ENCODE measurements at regions not wholly inside any gene's neighbourhood (a gene's known extent, or its start where the extent isn't known, plus 50 kb on each side); places are given as distances from the start of the nearest gene placed in this dataset.
A peak's percentile ranks its signal among the peaks of the same experiment; 100 is the strongest.

DNA sequence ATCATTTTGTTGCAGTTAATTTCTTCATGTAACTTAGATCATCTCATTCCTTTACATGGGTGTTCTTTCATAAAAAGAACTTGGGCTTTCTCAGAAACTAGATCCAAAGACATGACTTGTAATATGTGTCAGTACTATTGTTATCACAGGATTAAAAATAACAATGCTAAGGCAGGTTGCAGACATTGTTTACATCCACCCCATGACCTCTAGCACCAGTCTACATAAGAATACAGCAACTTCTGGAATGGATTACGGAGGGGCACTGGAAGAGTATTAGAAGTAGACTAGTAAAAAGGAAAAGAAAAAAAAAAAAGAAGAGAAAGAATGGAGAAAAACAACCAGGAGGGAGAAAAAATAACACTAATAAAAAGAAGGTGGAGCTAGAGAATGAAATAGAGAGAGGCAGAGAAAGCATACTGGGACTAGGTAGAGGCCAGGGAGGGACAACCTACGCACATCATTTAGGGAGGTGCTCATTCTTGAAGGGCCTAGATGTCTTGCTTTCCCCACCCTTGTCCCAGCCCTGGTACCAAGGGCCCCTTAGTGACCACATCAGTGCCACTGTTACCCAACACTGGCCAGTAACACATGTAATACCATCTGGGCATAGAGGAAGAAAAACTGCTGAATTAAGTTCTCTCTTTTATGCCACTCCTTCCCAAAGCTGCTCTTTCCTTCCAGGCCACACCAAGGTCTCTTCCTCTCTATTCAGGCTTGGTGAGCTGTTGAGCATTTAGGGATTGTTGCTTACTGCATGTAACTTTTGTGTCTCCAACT lies 70.6 kb upstream of the KLF7 start:
- DNase-seq: peak; percentile 62 to 68

DNA sequence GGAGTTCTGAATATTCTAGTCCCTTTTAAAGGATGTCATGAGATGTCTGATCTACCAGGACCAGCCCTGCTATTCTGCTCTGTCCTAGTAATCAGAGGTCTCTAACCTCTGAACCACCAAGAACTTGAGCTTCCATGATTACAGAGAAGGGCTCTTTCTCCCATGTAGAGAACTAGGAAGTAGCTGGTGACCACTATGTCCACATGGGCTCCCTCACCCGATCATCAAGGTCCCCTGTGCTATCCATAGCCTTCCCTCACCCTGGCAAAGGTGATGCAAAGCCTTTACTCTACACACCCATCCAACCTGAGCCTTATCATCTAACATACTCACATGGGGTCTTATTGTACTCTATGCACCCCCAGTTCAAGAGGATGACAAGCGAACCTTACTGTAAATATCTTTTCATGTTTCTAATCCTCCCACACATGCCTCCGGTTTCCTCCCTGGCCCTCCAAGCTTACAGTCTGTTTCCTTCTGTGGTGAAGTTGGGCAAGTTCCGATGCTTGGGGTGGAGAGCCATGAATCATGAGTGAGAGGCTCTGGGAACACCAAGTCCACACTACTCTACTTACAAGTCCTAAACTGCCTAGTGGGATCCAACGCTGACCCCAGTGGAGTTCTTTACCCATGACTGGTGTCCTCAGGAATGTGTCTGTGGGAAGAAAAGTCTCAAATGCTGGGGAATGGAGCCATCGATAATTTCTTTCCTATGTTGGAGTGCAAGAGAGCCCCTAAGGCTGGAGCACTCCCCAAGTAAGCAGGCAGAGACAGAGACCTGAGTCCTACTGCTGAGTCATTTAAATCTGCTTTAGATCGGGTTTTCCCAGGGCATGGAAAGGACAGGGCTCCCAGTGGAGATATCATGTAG lies 73.3 kb upstream of the KLF7 start:
- peak; percentile 93 to 94 for DNase-seq

DNA sequence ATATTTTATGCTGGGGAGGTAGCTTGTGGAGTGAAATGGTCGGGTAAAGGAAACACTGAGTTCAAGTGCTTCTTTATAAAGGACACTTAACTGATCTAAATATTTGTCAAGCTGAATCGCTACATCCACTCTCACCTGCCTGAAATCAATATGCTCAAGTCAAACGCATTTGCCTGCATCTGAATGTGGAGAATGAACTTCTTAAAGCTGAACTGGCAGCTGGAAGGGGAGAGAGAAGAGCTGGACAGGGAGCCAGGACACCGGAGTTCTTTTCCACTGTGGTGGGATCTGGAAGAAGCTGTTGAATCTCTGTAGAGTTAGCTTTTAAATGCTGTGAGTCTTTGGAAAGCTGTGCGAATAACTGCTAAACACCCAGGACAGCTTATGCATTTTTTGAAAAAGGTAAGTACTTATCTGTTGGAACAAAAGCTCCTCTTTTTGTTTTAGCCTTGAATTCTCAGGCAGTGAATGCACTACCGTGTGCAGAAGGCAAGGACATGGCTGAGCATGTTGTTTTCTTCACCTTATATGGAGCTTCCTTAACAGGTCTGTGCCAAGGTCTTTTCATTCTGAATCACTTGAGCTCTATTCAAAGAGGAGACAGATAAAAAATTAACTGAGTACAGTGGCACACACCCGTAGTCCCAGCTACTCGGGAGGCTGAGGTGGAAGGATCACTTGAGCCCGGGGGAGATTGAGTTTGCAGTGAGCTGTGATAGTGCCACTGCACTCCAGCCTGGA lies 74.2 kb upstream of the KLF7 start:
- DNase-seq: no peak

DNA sequence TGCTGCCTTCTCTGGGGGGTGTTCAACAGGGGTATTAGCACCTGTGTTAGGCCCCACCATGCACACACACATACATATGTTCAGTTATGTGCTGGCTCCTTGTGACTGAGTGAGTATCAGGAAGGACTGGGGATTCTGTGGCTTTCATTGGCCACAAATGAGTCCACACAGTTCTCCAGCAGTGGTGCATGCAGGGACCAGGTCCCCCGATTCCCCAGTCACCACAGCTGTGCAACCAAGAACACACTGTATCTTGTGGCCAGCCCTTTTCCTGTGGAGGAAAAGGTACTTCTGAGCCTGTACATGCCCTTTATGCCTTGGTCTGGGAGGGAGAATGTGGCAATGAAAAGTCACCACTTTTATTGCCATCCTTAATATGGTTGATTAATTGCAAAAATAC lies 74.9 kb upstream of the KLF7 start:
- DNase-seq: no peak

DNA sequence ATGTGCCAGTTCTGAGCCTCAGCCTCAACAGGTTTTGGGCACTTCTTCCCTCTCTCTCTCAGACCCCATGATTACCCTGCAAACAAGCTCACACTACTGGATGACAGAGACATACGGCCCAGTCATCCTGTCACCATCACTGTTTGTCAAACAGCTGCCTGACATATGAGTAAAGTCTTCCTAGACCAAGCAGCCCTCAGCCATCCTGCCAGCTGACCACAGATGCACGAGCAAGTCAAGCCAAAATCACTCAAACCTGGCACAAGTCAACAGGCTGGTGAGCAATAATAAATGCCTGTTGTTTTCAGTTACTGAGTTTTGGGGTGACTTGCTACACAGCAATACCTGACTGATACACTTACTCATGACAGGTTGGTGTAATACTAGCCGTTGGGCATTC lies 75.5 kb upstream of the KLF7 start:
- DNase-seq: no peak

DNA sequence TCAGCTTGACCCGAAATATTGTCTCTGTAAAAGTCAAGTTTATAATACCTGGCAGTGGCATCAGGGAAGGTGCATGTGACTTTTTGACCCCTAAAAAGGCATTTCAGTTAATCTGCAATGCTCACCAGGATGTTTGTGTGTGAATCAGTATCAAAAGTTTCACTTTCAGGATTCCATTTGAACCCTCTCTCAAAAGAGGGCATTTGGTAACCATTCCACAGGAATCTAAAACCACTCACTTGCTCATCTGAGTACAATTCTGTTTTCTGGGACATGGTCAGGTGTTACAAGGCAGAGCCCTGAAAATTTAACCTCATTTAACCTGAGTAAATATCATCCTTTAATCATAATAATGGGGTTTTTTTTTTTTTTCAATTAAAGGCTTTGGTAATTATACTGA lies 77.9 kb upstream of the KLF7 start:
- no peak for DNase-seq

DNA sequence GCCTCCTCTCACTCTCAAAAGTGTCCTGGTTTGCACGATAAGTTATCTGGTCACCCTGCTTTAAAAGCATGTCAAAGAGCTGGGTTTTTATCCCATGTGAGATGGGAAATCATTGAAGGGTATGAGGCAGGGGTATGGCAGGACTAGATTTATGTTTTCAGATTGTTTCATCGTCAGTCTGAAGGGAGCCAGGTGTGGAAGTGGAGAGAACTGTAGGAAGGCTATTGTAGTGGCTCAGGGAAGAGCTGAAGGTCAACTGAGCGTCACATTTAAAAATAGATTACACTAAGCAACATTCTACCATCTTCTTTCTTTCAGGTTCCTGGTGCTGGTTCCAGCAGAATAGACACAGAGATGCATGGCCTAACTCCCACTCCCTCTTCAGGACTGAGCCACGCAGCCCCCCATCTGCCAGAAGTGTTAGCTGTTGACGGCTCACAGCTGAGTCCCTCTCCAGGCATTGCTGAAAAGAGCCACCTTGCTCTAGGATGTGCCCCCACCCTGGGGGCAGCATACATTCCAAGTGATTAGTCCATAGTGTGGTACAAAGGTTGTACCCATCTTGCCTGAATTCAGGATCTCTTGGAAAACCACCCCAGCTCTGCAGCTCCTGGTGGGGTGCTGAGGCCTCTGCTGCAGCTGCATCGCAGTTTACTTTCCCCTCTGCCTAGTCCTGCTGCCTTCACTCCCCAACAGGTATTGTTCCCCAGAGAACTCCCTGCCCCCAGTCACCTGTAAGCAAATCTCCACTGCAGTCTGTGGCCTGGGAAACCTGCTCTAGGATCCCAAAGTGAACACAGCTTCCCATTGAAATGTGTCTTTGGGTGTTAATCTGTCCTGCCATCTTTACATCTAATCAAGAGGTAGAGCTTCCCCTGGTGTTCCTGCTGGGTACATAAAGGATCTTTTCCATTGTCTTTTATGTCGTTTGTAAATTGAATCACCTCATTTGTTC lies 79.5 kb upstream of the KLF7 start:
- DNase-seq: no peak

DNA sequence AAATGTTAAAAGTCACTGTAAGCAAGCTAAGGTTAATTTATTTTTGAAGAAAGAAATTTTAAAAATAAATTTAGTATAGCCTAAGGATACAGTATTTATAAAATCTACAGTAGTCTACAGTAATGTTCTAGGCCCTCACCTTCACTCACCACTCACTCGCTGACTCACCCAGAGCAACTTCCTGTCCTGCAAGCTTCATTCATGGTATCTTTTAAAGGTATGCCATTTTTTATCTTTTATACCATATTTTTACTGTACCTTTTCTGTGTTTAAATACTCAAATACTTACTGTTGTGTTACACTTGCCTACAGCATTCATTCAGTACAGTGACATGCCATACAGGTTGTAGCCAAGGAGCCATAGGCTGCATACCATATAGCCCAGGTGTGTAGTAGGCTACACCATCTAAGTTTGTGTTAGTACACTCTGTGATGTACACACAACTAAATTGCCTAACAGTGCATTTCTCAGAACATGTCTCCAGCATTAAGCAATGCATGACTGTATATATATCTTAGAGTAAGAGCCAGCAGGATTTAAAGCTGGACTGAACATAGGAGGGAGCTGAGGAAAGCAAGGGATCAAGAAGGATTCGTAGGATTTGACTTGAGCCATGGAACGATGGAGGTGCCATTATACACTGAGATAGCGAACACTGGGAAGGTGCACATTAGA lies 83.1 kb upstream of the KLF7 start:
- DNase-seq: peak; percentile 32 to 45

DNA sequence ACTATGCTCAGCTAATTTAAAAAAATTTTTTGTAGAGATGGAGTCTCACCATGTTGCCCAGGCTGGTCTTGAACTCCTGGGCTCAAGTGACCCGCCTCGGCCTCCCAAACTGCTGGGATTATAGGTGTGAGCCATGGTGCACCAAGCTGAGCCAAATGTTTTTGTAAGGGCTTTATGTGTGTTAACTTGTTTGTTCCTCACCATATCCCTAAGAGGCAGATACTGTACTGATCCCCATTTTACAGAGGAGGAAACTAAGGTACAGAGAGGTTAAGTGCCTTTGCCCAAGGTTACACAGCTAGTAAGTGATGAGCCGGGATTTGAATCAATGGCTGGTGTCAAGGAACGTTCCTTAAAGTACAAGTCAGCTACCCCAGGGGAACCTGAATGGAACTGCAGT lies 85.3 kb upstream of the KLF7 start:
- no peak for DNase-seq

DNA sequence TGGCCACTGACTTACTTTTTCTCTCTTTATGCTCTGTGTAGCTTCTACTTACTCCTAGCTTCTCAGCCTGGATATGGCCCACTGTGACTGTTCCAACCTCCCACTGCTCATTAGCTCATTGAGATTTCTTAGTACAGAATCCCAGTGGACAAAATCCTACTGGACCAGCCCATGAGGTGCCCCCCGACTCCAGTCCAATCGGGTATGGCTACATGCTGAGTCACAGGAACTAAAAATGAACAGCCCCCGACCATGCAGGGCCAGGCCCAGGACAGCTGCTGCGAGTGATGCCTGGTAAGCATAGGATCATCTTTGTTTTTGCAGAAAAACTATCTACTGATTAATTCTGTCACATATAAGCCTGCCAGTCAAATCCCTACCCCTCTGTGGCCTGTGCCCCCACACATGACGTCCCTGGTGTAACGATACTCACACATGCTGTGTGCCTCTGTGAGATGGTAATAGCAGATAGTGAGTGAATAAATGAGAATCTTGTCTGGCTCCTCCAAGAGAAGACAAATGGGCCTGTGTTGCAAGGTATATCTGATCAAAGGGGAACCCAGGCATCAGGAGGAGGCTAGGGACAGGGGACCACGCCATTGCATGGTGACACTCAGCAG lies 85.9 kb upstream of the KLF7 start:
- no peak for DNase-seq

DNA sequence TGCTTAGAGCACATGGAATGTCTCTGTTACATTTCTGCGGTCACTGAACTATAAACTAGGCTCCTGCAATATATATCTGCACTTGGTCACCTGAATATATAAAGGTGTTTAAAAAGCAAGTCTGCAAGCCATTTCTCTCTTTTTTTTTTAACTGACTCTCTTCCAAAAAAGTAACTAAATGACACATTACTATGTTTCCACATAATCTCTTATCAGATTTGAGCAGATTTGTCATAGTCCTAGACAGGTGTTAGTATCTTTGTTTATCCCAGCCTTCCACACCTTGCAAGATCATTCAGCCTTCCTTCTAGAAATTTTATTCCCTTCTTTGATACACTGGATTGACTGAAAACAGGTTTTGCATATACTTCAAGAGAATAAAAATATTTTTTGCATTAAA lies 86.7 kb upstream of the KLF7 start:
- DNase-seq: no peak

DNA sequence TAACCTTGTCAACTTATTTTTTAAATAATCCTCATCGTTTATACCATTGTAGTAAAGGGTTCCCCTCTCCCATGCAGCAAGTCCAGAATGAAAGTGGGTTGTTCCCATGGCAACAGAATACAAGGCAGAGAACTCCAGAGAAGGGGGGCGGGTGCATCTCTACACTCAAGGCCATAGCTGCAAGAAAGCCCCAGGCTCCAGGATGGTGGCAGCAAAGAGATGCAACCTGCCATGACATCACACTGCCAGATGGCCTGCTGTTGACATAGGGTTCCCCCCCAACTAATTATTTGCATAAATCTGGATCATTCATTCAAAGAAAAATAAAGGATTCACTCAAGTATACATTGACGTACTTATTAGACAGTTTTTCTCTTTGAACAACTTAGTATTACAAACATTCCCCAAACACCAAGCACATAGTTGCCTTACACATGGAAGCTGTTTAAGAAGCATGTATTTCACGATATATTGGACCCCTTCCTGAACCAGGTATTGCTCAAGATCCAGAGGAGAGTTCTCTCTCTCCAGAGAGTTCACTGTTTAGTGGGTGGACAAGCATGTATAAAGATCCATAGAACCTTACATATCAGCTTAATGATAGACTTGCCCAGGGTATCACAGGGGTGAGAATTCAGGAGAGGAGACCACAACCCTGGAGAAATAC lies 87.4 kb upstream of the KLF7 start:
- DNase-seq: peak in 1 of 2 donors; percentile 34

DNA sequence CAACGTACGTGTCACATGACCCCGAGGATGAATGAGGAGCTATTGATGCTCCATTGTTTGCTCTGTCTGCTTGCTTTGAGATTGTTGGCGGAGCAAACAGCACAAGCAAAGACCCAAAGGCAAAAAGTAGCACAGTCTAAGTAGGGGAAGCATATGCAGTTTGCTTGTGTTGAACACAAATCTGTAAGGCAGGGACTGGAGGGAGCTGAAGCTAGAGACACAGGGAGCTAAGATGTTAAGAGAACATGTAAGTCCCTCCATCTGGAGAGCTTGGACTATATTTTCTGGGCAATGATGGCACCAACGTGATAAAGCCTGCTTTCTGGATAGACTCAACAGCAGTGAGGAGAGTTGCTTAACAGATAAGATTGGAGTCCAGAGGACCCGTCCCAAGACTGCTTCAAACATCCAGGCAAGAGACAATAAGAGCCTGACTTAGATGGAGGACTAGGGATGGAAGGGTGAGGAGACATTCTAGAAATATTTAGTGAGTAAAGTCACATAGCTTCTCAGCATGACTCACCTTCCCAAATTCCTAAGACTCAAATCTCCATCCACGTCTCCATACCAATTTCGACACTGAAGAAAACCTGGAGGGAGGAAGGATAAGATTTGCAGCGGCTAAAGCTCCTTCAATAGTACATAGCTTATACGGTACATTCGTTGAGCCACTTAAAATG lies 88.1 kb upstream of the KLF7 start:
- no peak for DNase-seq

DNA sequence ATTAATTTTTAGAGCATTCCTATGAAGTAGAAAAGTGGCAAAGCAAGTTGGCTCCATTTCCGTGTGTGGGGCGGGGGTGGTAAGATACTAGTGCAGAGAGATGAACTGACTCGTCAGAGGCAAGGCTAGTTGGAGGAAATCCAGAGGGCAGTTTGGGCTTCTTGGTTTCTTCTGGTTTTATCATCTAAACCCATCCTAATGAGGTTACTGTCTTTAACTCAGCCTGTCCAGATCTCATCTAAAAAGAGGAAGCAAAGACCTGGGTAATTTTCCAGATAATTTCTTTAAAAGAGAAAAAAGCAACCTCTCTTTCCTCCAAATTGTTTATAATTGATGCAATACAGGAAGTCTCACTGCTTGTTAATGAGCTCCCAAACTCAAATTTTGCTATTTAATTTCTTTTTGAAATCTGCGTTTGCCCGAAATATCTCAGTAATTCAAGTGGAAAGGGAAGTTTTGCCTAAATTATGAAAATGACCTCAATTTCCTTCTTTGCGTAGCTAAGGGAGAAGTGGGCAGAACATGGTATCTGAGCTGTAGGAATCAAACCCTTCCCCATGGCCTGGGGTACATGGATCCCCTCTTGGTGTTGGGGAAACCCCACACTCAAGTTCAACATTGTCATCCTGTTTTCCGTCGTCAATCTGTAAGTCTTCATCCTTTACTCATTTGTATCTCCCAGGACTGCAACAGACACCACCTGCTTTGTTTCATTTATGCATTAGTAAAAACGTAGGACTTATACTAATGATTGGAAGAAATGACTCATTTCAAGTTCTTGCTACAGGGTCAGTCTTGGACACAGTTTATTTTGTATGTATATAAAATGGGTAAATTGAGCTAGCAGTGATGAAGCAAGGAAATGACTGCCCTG lies 89.1 kb upstream of the KLF7 start:
- peak; percentile 62 to 68 for DNase-seq

DNA sequence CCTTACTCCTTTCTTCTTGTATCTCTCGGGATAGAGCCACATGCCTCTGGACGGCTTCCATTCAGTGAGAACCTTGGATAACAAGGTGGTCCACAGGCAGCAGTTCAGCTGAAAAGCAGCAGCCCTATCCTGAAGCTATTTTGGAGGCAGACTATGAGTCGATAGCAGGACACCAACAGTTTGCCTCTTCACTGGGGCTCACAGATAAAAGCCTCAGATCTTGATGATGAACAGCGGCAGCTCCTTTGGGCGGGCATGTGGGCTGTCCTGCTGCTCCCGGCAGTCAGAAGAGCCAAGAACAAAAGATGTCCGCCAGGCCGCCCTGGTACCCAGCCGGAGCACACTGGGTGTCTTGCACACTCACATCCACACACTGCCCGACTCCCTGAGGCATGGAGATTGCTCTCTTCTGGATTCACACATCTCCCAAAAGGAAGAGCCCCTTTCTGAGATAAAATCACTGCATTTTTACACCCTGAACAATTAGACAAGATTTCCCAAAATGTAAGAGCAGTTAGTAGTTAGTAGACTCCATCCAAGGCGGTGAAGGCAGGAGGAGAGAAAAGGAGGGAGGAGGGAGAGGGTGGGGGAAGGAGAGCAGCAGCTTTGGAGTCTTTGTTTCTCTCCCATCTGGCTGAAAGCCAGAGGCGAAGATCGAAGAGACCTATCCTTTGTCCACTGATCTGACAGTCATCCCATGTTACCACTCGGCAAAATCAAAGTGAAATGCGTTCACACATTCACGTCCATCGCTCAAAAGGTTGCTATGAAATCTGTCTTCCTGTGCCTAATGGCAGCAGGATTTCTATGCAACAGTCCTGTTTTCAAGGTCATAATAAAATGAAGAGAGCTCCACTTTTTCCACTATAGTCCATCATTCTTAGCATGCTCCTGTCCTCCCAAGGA lies 90.1 kb upstream of the KLF7 start:
- no peak for DNase-seq

DNA sequence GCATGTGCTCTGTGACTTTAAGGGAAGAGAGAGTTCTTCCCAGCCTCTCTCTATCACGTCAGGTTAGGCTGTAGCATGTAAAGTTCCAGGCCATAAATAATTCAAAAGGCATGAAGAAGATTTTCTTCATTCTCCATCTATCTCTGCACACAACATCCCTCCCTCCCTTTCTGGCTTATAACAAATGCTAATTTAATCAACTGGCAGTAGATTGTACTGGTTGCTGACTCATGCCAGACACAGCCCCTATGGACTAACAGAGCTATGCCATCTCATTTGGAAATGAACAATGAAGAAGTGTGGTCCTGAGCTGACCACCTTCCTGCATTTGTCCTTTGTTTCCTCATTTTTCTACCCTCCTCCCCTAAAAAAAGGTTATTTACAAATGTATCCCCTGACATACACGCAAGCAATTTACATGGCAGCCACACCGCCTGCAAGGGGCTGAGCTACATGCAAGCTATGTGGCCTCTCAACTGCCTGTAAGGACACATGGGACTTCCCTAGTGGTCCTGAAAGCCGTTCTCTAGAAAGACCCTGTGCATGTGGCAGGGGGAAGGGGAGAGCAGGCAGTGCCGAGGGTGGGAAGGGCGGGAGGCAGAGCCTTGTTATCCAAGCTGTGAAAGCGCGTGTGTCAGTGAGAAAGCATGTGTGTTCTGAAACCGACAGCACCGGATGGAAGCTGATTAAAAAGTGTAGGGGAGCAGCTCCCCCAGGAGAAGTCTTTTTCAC lies 90.9 kb upstream of the KLF7 start:
- no peak for DNase-seq
